GM18505 (cell line): ENCODE measurements at regions not wholly inside any gene's neighbourhood (a gene's known extent, or its start where the extent isn't known, plus 50 kb on each side); places are given as distances from the start of the nearest gene placed in this dataset.
"Not testable (repeated sequence)": the region's sequence is repeated elsewhere in the genome, so short reads cannot be mapped to it uniquely, and the experiment has no call there.

ENCODE experiments used
- ATAC-seq: cut with Tn5 transposase; IDR thresholded peaks from one replicate; pipeline ENCODE4 v1.9.1; 2021; ENCODE audit not compliant: unreplicated experiment
- POLR2A ChIP-seq: IDR thresholded peaks from 4 replicates; pipeline ENCODE4 v1.6.1; 2011; ENCODE audit warnings: borderline replicate concordance; ENCODE audit not compliant: insufficient read depth, insufficient read length; ENCODE audit errors: extremely low read depth

DNA sequence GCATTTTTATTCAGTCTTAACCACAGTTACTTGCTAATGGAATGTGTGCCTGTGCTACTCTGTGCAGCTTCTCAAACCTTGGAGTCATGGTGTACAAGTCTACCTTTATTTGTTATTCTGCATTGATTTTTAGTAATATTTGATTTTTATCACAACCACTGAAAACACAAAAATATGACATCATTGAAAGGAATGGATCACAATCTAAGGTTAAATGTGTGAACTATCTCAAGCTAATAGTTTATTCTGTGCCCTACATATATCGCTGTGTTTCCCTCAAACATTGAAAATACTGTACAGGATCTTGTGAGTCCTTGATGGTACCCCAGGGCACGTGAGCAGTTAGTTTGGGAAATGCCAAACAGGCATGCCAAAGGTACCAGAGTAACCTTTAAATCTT is 573.4 kb downstream of the FRK start:
- no peak for TF ChIP-seq POLR2A
- ATAC-seq: no peak

DNA sequence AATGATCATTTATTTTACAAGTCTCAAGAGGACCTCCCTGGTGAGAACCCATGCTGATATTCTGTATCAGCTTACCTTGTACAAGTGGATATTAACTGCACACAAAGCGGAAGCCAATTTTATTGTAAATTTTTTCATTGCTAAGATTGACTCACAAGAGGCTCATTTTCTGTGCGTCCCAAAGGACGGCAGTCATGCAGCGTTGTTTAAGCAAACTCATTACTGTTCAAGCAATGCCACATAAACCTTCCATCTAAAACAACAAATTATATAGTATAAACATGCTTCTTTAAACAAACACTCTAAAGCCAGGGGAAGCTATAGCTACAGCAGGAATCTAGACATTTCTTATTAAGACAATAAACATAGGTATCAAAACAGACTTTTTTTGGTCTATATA is 575.3 kb downstream of the FRK start:
- no peak for ATAC-seq
- TF ChIP-seq POLR2A: no peak

DNA sequence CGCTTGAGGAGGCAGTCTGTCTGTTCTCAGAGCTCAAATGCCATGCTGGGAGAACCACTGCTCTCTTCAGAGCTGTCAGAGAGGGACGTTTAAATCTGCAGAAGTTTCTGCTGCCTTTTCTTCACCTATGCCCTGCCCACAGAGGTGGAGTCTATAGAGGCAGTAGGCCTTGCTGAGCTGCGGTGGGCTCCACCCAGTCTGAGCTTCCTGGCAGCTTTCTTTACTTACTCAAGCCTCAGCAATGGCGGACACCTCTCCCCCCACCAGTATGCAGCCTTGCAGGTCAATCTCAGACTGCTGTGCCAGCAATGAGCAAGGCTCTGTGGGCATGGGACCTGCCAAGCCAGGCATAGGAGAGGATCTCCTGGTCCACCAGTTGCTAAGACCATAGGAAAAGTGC is 580.1 kb downstream of the FRK start:
- not testable (repeated sequence) for ATAC-seq

DNA sequence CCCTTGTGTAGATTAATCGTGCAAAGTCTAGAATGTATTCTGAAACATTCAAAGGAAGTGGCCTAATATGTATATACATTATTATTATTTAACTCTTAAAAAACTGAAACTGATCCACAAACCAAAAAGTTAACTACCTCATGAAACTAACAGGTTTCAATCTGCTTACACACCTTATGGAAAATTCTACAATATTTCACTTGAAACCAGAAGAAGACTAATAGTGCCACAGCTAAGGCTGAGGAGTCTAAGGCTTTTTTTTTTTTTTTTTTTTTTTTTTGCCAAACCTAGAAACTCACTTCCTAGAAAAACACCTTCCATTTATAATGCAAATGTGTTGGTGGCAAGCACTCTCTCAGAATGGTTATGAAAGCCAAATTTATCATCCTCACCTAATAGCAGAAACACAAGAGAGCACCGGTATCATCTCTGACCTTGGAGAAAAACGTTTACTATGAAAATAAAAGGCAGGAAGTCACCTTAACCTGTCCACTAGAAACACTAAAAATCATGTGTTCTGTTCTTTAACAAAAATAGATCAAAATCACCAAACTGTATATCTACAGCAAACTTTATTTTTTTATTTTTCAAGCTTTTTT is 586.1 kb downstream of the FRK start:
- no peak for TF ChIP-seq POLR2A

DNA sequence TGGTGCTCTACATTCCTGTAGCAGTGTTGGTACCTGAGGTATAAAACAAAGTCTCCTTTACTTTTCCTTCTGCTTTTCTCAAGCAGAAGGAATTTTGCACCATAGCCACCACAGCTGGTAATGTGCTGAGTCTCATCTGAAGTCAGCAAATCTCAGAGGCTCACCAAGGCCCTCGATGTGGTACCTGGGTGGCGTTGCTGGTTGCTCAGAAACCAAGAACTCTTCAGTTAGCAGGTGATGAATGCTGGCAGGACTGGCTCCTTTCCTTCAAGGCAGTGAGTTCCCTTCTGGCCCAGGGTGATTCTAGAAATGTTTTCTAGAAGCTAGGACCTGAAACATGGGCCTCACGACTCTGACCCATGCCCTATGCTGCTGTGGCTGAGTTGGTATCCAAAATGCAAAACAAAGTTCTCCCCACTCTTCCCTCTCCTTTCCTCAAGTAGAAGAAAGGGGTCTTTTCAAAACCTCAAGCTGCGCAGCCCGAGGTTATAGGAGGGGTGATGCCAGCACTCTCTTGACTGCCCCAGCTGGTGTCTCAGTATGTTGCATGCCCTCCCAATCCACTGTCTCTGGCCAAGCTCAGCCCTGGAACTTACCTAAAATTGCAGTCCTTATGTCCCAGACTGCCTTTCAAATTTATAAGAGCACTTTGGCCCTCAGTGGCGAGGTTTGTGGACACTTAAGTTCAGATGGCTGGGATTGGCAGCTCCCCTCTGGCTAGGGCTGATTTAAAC is 592.3 kb downstream of the FRK start:
- ATAC-seq: no peak
- TF ChIP-seq POLR2A: no peak

More for the DNA sequence above, 586.1 kb downstream of the FRK start:
- ATAC-seq: no peak

DNA sequence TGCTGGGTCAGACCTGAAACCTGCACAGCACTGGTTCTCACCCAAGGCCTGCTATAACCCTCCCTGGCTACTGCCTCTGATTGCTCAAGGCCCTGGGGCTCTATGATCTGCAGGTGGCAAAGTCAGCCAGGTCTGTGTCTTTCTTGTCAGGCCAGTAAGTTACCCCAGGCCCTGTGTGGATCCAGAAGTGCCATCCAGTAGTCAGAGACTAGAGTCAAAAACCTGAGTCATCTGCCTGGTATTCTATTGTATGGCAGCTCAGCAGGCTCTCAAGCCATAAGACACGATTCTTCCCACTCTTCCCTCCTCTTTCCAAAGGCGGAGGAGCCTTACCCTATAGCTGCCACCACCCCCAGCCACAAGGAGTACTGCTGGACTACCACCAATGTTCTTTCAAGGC is 593.0 kb downstream of the FRK start:
- no peak for TF ChIP-seq POLR2A
- ATAC-seq: no peak

DNA sequence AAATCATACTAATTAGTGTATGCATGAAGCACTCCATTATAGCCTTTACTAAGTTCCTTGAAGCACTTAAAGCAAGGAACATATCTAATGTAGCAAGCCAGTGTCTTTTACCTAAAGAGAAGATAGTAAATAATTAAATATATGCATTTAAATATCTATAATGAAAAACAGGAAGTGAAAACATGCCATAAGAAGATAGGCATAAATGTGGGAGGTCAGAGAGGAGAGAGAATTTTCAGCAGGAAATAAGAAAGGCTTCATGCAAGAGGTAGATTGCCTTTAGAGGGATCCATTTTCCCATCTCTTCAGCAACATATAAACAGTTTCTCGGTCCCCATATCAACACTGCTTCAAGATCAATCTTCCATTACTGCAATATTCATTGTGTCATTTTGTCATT is 599.8 kb downstream of the FRK start:
- no peak for TF ChIP-seq POLR2A
- ATAC-seq: no peak

DNA sequence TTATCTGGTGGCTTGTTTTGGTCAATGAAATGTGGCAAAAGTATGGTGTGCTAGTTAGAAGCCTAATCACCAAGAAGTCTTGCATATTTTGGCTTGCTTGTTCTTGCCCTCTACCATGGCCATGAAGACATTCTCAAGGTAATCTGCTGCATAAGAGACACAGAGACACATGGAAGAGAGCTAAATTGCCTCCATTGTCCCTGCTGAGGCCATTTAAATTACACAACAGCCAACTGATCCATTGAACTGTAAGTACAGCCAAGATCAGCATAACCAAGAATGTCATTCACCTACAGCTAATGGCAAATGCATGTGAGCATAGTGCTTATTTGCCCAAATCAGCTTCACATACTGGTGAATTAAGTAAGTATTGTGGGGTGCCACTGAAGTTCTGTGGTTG is 603.8 kb downstream of the FRK start:
- TF ChIP-seq POLR2A: no peak
- no peak for ATAC-seq

DNA sequence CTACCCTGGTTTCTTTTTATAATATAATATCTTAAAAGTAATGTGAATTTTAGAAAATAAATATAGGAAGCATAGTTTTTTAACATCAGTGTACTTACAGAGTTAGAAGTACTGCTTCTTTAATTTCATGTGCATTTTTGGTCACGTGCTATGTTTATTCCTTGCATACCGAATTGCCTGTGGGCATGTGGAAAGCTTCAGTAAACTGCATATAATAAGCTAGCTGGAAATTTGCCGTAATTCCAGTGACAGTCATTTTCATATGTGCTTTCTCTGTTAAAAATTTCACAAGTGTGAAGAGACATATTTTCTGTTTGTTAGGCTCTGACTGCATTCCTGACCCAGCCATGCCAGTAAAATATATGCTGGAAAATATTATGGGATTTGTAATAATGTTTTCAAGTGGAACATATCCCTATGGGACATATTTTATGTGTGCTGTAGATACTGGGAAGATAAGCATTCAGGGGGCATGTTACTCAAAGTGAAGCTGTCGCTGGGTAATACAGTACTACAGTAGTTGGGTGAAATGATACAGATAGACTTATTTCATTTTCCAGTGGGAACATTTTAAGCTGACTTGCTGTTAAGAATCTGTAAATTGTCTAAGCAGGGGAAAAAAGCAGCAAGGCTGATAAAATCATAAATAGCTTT is 616.7 kb downstream of the FRK start:
- TF ChIP-seq POLR2A: no peak
- ATAC-seq: no peak

DNA sequence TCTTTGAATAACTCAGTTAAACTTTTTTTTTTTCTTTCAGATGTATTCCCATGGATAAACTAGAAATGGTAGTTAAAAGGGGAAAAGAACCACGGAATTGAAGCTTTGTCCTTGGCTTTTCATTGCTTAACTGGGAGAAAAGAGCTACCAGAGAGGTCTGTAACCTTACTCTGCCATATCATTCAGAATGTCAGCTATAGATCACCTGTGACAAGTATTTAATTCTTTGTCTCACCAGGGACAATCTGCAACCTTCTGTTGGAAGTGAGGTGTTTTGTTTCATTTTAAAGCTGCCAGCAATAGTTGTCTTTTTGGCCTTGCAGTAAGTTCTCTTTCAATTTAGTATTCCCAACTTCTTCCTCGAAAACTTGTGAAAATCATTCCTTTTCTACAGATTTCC is 618.4 kb downstream of the FRK start:
- no peak for TF ChIP-seq POLR2A

DNA sequence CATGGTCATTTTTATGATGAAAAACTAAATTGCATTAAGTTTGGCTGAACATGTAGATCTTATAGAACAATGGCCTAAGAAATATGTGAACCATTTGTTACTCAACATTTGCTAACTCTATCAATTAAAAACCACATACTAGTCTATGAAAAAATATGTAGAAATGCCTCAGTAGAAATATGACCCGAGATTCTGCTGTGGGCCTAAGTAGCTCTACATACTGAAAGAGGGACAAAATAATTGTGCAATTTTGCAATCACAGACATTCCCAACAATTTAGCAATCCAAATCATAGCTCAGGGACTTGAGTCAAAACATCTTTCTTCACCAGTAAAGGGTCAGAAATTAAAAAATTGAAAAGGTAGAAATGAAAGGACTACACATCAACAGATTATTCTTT is 619.0 kb downstream of the FRK start:
- no peak for TF ChIP-seq POLR2A

More for the DNA sequence above, 618.4 kb downstream of the FRK start:
- ATAC-seq: no peak

DNA sequence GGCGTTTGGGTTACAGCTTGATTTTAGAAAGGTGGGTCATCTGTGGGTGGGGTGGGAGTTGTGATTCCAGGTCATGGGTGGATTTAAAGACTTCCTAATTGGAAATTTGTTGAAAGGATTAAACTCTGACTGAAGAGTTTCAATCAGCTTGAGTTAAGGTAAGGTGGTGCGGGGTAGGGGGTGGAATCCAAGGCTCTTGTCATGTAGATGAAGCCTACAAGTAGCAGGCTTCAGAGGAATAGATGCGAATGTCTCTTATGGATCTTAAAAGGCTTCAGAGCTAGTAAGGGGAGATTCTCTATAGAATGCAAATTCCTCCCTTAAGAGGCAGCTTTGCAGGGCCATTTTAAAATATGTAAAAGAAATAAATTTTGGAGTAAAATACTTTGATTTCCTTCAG is 645.3 kb downstream of the FRK start:
- no peak for TF ChIP-seq POLR2A
- ATAC-seq: no peak

More for the DNA sequence above, 619.0 kb downstream of the FRK start:
- no peak for ATAC-seq

DNA sequence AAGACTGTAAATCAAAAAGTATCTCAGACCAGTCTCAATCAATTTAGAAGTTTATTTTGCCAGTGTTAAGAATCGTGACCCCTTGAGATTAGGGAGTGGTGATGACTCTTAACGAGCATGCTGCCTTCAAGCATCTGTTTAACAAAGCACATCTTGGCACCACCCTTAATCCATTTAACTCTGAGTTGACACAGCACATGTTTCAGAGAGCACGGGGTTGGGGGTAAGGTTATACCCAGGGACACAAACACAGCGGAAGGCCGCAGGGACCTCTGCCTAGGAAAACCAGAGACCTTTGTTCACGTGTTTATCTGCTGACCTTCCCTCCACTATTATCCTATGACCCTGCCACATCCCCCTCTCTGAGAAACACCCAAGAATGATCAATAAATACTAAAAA is 645.8 kb downstream of the FRK start:
- ATAC-seq: not testable (repeated sequence)

DNA sequence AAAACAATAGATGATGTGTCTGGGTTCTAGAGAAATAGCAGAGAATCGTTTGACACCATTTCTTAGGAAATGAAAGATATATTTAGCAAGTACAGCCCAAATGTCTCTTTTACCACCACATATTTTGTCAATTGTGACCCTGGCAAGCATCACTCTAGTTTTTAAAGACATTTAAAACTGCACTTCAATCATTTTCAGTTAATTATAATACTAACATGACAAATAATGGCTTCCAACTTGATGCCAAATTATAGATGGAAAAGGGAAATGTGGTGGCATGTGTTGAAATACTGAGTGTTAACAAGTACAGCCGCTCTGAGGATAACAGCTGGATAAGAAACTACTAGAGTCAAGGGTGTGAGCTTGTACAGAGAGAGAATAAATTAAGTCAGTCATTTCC is 648.9 kb downstream of the FRK start:
- TF ChIP-seq POLR2A: no peak
- no peak for ATAC-seq
